ENCODE measurements at regions not wholly inside any gene's neighbourhood (a gene's known extent, or its start where the extent isn't known, plus 50 kb on each side); places are given as distances from the start of the nearest gene placed in this dataset.

- TF ChIP-seq, protein P1, sequence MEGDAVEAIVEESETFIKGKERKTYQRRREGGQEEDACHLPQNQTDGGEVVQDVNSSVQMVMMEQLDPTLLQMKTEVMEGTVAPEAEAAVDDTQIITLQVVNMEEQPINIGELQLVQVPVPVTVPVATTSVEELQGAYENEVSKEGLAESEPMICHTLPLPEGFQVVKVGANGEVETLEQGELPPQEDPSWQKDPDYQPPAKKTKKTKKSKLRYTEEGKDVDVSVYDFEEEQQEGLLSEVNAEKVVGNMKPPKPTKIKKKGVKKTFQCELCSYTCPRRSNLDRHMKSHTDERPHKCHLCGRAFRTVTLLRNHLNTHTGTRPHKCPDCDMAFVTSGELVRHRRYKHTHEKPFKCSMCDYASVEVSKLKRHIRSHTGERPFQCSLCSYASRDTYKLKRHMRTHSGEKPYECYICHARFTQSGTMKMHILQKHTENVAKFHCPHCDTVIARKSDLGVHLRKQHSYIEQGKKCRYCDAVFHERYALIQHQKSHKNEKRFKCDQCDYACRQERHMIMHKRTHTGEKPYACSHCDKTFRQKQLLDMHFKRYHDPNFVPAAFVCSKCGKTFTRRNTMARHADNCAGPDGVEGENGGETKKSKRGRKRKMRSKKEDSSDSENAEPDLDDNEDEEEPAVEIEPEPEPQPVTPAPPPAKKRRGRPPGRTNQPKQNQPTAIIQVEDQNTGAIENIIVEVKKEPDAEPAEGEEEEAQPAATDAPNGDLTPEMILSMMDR (IDR thresholded peaks at IDR 0.05; ENCODE audit: poor library complexity) = no peak
- TF ChIP-seq EZH2phosphoT487 (IDR thresholded peaks at IDR 0.05; ENCODE audit: low read depth, severe bottlenecking, unreplicated experiment) (no peak), EZH2 (IDR thresholded peaks at IDR 0.05; ENCODE audit: borderline replicate concordance) (no peak)
Observed at GRCh38 chr11:93080146-93080759, 110.8 kb downstream of the MTNR1B start.

Measured in hepatocyte (in vitro differentiated cells).